ENCODE measurements at regions not wholly inside any gene's neighbourhood (a gene's known extent, or its start where the extent isn't known, plus 50 kb on each side); places are given as distances from the start of the nearest gene placed in this dataset.
"Not testable (repeated sequence)": the region's sequence is repeated elsewhere in the genome, so short reads cannot be mapped to it uniquely, and the experiment has no call there.

DNA sequence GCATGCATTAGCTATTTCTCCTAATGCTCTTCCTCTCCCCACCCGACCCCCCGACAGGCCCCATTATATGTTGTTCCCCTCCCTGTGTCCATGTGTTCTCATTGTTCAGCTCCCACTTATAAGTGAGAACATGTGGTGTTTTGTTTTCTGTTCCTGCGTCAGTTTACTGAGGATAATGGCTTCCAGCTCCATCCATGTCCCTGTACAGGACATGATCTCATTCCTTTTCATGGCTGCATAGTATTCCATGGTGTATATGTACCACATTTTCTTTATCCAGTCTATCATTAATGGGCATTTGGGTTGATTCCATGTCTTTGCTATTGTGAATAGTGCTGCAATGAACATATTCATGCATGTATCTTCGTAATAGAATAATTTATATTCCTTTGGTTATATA is 116.1 kb upstream of the PREP start:
- TF ChIP-seq MXI1 (IDR thresholded peaks at IDR 0.05; ENCODE audit: low read depth, low read length); RFX5 (IDR thresholded peaks at IDR 0.05; ENCODE audit: low read length); EZH2phosphoT487 (IDR thresholded peaks at IDR 0.05; ENCODE audit: borderline replicate concordance, low read depth); POLR2AphosphoS5 (IDR thresholded peaks at IDR 0.05; ENCODE audit: low read depth, low read length); EP300 (IDR thresholded peaks at IDR 0.05; ENCODE audit: borderline replicate concordance in 1 of 2, low read depth in 1 of 2, low read length in 1 of 2); FOXM1 (IDR thresholded peaks at IDR 0.05; ENCODE audit: low read depth); TAF1 (IDR thresholded peaks at IDR 0.05; ENCODE audit: borderline replicate concordance, low read depth, low read length); FOXJ3 (CRISPR knock-in tag; IDR thresholded peaks at IDR 0.05); YY1 (IDR thresholded peaks at IDR 0.05; ENCODE audit: low read depth); JUND (IDR thresholded peaks at IDR 0.05): not testable (repeated sequence)
- TF ChIP-seq, protein P1, sequence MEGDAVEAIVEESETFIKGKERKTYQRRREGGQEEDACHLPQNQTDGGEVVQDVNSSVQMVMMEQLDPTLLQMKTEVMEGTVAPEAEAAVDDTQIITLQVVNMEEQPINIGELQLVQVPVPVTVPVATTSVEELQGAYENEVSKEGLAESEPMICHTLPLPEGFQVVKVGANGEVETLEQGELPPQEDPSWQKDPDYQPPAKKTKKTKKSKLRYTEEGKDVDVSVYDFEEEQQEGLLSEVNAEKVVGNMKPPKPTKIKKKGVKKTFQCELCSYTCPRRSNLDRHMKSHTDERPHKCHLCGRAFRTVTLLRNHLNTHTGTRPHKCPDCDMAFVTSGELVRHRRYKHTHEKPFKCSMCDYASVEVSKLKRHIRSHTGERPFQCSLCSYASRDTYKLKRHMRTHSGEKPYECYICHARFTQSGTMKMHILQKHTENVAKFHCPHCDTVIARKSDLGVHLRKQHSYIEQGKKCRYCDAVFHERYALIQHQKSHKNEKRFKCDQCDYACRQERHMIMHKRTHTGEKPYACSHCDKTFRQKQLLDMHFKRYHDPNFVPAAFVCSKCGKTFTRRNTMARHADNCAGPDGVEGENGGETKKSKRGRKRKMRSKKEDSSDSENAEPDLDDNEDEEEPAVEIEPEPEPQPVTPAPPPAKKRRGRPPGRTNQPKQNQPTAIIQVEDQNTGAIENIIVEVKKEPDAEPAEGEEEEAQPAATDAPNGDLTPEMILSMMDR (IDR thresholded peaks at IDR 0.05): not testable (repeated sequence)
- TF ChIP-seq, protein P2, sequence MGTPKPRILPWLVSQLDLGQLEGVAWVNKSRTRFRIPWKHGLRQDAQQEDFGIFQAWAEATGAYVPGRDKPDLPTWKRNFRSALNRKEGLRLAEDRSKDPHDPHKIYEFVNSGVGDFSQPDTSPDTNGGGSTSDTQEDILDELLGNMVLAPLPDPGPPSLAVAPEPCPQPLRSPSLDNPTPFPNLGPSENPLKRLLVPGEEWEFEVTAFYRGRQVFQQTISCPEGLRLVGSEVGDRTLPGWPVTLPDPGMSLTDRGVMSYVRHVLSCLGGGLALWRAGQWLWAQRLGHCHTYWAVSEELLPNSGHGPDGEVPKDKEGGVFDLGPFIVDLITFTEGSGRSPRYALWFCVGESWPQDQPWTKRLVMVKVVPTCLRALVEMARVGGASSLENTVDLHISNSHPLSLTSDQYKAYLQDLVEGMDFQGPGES (IDR thresholded peaks at IDR 0.05; ENCODE audit: low read depth, low read length): not testable (repeated sequence)
- TF ChIP-seq, protein P3, sequence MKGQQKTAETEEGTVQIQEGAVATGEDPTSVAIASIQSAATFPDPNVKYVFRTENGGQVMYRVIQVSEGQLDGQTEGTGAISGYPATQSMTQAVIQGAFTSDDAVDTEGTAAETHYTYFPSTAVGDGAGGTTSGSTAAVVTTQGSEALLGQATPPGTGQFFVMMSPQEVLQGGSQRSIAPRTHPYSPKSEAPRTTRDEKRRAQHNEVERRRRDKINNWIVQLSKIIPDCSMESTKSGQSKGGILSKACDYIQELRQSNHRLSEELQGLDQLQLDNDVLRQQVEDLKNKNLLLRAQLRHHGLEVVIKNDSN (IDR thresholded peaks at IDR 0.05; ENCODE audit: borderline replicate concordance, low read depth): not testable (repeated sequence)
- TF ChIP-seq, protein P4, sequence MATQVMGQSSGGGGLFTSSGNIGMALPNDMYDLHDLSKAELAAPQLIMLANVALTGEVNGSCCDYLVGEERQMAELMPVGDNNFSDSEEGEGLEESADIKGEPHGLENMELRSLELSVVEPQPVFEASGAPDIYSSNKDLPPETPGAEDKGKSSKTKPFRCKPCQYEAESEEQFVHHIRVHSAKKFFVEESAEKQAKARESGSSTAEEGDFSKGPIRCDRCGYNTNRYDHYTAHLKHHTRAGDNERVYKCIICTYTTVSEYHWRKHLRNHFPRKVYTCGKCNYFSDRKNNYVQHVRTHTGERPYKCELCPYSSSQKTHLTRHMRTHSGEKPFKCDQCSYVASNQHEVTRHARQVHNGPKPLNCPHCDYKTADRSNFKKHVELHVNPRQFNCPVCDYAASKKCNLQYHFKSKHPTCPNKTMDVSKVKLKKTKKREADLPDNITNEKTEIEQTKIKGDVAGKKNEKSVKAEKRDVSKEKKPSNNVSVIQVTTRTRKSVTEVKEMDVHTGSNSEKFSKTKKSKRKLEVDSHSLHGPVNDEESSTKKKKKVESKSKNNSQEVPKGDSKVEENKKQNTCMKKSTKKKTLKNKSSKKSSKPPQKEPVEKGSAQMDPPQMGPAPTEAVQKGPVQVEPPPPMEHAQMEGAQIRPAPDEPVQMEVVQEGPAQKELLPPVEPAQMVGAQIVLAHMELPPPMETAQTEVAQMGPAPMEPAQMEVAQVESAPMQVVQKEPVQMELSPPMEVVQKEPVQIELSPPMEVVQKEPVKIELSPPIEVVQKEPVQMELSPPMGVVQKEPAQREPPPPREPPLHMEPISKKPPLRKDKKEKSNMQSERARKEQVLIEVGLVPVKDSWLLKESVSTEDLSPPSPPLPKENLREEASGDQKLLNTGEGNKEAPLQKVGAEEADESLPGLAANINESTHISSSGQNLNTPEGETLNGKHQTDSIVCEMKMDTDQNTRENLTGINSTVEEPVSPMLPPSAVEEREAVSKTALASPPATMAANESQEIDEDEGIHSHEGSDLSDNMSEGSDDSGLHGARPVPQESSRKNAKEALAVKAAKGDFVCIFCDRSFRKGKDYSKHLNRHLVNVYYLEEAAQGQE (IDR thresholded peaks at IDR 0.05; ENCODE audit: low read depth, low read length): not testable (repeated sequence)
